Stomach (tissue), 8 donors: ENCODE measurements at regions not wholly inside any gene's neighbourhood (a gene's known extent, or its start where the extent isn't known, plus 50 kb on each side); places are given as distances from the start of the nearest gene placed in this dataset.
A peak's percentile ranks its signal among the peaks of the same experiment; 100 is the strongest.
"Not testable (repeated sequence)": the region's sequence is repeated elsewhere in the genome, so short reads cannot be mapped to it uniquely, and the experiment has no call there.

ENCODE experiments used
- DNase-seq, 2 donors: peaks; one replicate each; pipeline versions ENCODE4 v3.0.0 to v3.0.0-alpha.2; 2013 to 2019
- H3K27ac ChIP-seq, 5 donors: fragments of 200-600 bp in 4 of 5; sonication (generic) in 4 of 5; one replicate each; pipeline ENCODE4 v1.5.1; 2013 to 2019; ENCODE audit warnings: mild to moderate bottlenecking in 1 of 5, moderate library complexity in 1 of 5
- H3K27me3 ChIP-seq, 3 donors: fragments of 200-600 bp; sonication (generic); one replicate each; pipeline ENCODE4 v1.5.1; 2017 to 2019; ENCODE audit warnings: mixed run types in 1 of 3
- H3K36me3 ChIP-seq, 4 donors: fragments of 200-600 bp; sonication (generic); 1 replicate in 3 of 4; 2 replicates in 1 of 4; pipeline ENCODE4 v1.5.1; 2016 to 2019
- H3K4me1 ChIP-seq, 4 donors: fragments of 200-600 bp; sonication (generic); one replicate each; pipeline ENCODE4 v1.5.1; 2016 to 2019
- H3K4me3 ChIP-seq, 4 donors: fragments of 200-600 bp; sonication (generic) in 3 of 4; one replicate each; pipeline ENCODE4 v1.5.1; 2016 to 2019; ENCODE audit warnings: mild to moderate bottlenecking in 1 of 4
- H3K9me3 ChIP-seq, 4 donors: fragments of 200-600 bp; sonication (generic); one replicate each; pipeline ENCODE4 v1.5.1; 2016 to 2019
- EP300 ChIP-seq: sonication (generic); formaldehyde crosslinking; IDR thresholded peaks from one replicate; pipeline ENCODE4 v1.6.1; 2017; ENCODE audit warnings: antibody characterized with exemption
- POLR2A ChIP-seq, 4 donors: fragments of 450-650 bp; IDR thresholded peaks; one replicate each; pipeline ENCODE4 v1.6.1; 2016; ENCODE audit warnings: antibody characterized with exemption in 4 of 4, control low read depth in 2 of 4, mild to moderate bottlenecking in 1 of 4, moderate library complexity in 1 of 4
- POLR2AphosphoS5 ChIP-seq, 3 donors: sonication (generic); formaldehyde crosslinking; IDR thresholded peaks; one replicate each; pipeline ENCODE4 v1.6.1; 2016; ENCODE audit warnings: antibody characterized with exemption in 3 of 3
- WGBS, 5 donors: extraction: QIAGEN DNeasy Blood & Tissue Kit in 3 of 5; methylation state at CpG; one replicate each; pipeline versions ENCODE4 v1.1.5 to v1.1.7; 2013 to 2018; 5-methylcytosine and 5-hydroxymethylcytosine counted together
- intact Hi-C: fragments of 100-400 bp; cut with DNase I; formaldehyde crosslinking; loops from one replicate; pipeline ENCODE4 v1.15.1; 2023; ENCODE audit warnings: low total_unique reads
- TF ChIP-seq, protein P1 (sequence below), 7 experiments: fragments of 450-650 bp in 4 of 7; fragments of 200-600 bp in 3 of 7; sonication (generic) in 3 of 7; IDR thresholded peaks; one replicate each; pipeline ENCODE4 v1.5.1; 2016 to 2019; ENCODE audit warnings: antibody characterized with exemption in 7 of 7, control low read depth in 2 of 7, mild to moderate bottlenecking in 1 of 7
- donor health status: healthy with polysubstance abuse.
- donor health status: Bipolar disorder and iron deficiency.
- donor health status: healthy.

DNA sequence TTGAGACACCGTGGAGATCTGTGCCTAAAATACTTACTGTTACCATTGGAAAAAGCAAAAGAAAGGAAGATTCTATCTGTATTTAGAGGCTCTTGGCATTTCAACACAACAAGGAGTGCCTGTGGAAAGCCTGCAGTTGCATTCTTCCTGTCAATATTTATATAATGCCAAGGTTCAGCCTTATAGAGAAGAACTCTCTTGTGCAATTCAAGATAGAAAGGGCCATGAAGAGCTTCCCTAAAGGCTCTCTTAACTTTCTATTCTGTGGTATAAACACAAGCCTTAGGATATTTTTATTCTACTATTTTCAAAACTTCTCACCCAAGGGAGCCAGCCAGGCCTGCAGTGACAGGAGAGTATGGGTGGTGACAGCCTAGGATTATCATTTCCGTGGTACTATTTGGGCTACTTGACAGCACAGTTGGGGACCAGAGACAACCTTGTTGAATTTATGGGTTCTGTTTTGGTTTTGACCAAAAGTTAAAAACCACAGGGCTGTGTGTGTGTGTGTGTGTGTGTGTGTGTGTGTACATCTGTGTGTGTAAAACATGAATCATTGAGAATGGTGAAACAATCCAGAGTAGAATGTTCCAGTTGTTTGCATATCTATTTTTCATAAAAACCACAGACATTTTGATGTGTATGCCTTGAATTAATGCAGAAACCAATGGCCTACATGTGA lies 700.9 kb upstream of the SLC35B3 start:
- intact Hi-C loops, result no loop called here
- peaks cover 7 to 19% (median 15%) of the 10 kb centered on the region in 4 donors for H3K4me1 ChIP-seq
- TF ChIP-seq POLR2A (IDR thresholded peaks at IDR 0.05) (no peak), EP300 (no peak), POLR2AphosphoS5 (IDR thresholded peaks at IDR 0.05) (no peak)
- TF ChIP-seq, protein P1, sequence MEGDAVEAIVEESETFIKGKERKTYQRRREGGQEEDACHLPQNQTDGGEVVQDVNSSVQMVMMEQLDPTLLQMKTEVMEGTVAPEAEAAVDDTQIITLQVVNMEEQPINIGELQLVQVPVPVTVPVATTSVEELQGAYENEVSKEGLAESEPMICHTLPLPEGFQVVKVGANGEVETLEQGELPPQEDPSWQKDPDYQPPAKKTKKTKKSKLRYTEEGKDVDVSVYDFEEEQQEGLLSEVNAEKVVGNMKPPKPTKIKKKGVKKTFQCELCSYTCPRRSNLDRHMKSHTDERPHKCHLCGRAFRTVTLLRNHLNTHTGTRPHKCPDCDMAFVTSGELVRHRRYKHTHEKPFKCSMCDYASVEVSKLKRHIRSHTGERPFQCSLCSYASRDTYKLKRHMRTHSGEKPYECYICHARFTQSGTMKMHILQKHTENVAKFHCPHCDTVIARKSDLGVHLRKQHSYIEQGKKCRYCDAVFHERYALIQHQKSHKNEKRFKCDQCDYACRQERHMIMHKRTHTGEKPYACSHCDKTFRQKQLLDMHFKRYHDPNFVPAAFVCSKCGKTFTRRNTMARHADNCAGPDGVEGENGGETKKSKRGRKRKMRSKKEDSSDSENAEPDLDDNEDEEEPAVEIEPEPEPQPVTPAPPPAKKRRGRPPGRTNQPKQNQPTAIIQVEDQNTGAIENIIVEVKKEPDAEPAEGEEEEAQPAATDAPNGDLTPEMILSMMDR (IDR thresholded peaks at IDR 0.05), result no peak
- no peaks in the 10 kb centered on the region for H3K36me3 ChIP-seq
- no peaks in the 10 kb centered on the region for H3K9me3 ChIP-seq
- 74 to 92% (median 84%) methylated on average over 2 of the region's 2 CpGs for WGBS, 5 donors
- no peak overlapping the region for H3K27ac ChIP-seq
- no peak overlapping the region for H3K4me3 ChIP-seq
- H3K27me3 ChIP-seq, result no peaks in the 10 kb centered on the region
- DNase-seq, result no peak

DNA sequence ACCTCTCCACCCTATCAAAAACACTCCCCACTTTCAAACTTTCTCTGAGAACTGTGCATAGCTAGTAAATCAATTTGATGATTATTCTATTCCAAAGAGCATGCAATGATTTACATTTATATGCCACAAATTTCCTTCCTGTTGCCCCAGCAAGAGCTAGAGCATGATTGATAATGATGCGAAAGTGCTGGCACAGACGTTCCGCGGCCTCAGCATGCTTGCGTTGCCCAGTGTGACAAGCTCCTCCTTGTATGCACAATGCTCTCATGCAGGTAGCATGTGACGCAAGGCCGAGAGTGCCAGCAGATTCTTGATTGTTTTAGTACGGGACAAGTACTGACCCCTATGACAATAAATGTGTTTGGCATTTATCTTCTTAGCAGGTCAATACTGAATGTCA lies 696.3 kb upstream of the SLC35B3 start:
- Histone ChIP-seq H3K27ac (no peak overlapping the region), H3K9me3 (no peaks in the 10 kb centered on the region), H3K4me1 (peaks cover 0 to 3% (median 0%) of the 10 kb centered on the region in 4 donors), H3K27me3 (no peaks in the 10 kb centered on the region), H3K36me3 (no peaks in the 10 kb centered on the region), H3K4me3 (no peak overlapping the region)
- peak; percentile 28 to 71 for DNase-seq
- no peak for TF ChIP-seq POLR2AphosphoS5 (IDR thresholded peaks at IDR 0.05)
- TF ChIP-seq POLR2A (IDR thresholded peaks at IDR 0.05), result no peak
- TF ChIP-seq, protein P1 (IDR thresholded peaks at IDR 0.05), result no peak
- TF ChIP-seq EP300, result no peak
- intact Hi-C loops, result no loop called here
- 6 to 16% (median 14%) methylated on average over 8 of the region's 8 CpGs for WGBS, 5 donors

DNA sequence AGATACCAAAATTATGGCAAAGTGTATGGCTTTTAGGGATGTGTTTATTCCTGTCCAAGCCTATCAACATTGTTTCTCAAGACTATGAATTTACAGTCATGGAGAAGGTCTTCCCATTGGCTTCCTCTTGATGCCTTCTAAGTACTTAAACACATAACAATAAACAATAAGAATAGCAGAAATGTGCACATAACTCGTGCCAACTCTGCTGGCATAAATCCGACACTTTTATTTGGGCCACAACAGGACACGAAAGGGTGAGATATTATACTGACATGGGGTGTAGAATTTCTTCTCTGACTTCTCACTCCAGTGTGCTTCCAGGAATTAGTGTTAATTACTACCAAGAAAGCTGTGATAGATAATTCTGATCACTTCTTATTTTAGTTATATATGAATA lies 695.9 kb upstream of the SLC35B3 start:
- TF ChIP-seq POLR2A (IDR thresholded peaks at IDR 0.05) (no peak), EP300 (no peak), POLR2AphosphoS5 (IDR thresholded peaks at IDR 0.05) (no peak)
- TF ChIP-seq, protein P1 (IDR thresholded peaks at IDR 0.05), result no peak
- H3K36me3 ChIP-seq, result no peaks in the 10 kb centered on the region
- WGBS, 5 donors, result 20 to 44% (median 30%) methylated on average over 3 of the region's 3 CpGs
- peaks cover 0 to 3% (median 0%) of the 10 kb centered on the region in 4 donors for H3K4me1 ChIP-seq
- DNase-seq, result no peak
- no peaks in the 10 kb centered on the region for H3K9me3 ChIP-seq
- H3K4me3 ChIP-seq, result no peak overlapping the region
- H3K27ac ChIP-seq, result no peak overlapping the region
- intact Hi-C loops, result no loop called here
- no peaks in the 10 kb centered on the region for H3K27me3 ChIP-seq

DNA sequence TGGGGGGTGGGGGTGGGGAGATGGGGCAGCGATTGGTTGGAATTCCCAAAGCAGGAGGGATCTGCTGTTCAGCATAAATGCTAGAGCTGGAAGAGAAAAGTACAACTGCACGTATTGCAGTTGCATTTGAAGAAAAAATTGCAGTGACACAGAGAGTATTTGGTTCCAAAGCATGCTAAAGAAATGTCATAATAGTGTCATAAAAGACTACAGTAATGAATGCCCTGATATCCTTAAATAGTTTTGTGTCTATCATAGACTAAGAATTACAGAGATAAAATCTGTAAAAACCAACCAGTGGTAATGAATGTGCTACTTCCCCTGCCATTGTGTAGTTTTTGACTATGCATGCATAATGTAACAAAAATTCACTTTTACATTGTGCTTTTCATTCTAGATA lies 693.6 kb upstream of the SLC35B3 start:
- Histone ChIP-seq H3K4me3 (no peak overlapping the region), H3K4me1 (peaks cover 0 to 3% (median 0%) of the 10 kb centered on the region in 4 donors), H3K27ac (no peak overlapping the region), H3K27me3 (no peaks in the 10 kb centered on the region), H3K36me3 (no peaks in the 10 kb centered on the region), H3K9me3 (no peaks in the 10 kb centered on the region)
- DNase-seq, result no peak
- intact Hi-C loops, result no loop called here
- 85 to 90% (median 86%) methylated on average over 2 of the region's 2 CpGs for WGBS, 5 donors
- no peak for TF ChIP-seq POLR2A (IDR thresholded peaks at IDR 0.05)

DNA sequence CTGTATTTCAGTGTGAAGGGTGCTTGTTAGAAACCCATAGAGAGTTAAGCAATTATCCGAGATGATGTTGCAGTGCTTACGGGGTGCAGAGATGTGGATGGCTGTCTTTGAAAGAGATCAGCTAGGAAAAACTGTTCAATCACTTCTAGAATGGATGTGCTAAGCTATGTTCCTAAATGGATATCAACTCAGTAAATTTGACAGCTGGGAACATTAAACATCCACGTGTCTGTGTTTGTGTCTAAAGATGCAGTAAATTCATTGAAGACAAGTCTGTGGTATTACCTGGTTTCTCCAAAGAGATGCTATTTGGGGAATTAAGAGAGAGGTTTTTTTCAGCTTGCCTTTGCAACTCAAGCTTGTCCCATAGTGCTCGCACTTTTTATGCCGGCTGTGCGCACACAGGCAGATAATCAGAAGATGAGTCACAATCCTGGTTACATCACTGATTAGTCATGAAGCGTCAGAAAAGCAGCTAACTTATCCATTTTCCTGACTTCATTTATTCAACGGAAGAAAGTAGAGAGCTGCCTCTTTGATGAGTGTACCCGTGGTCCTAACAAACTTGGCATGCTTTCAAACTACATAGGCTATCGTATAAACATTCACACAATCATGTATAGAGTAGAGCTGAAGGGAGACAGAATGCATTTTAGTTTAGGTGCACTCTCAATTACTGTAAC lies 691.7 kb upstream of the SLC35B3 start:
- no peak overlapping the region for H3K4me3 ChIP-seq
- no peaks in the 10 kb centered on the region for H3K27me3 ChIP-seq
- peak in 1 of 2 donors; percentile 22 for DNase-seq
- no peak for TF ChIP-seq POLR2AphosphoS5 (IDR thresholded peaks at IDR 0.05)
- no peak for TF ChIP-seq POLR2A (IDR thresholded peaks at IDR 0.05)
- TF ChIP-seq, protein P1 (IDR thresholded peaks at IDR 0.05), result no peak
- TF ChIP-seq EP300, result no peak
- H3K36me3 ChIP-seq, result no peaks in the 10 kb centered on the region
- H3K9me3 ChIP-seq, result no peaks in the 10 kb centered on the region
- 59 to 71% (median 64%) methylated on average over 10 of the region's 10 CpGs for WGBS, 5 donors
- H3K4me1 ChIP-seq, result peaks cover 0 to 3% (median 0%) of the 10 kb centered on the region in 4 donors
- intact Hi-C loops, result no loop called here
- no peak overlapping the region for H3K27ac ChIP-seq

DNA sequence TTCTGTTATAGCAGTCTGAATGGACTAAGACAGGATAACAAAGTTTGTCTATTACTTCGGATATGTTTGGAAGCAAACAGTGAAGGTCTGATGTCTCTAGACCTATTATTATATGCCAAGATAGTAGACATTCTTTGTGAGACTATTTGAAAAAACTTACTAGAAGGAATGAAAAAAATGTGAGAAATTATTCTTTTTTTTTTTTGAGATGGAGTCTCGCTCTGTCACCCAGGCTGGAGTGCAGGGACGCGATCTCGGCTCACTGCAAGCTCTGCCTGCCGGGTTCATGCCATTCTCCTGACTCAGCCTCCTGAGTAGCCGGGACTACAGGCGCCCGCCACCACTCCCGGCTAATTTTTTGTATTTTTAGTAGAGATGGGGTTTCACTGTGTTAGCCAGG lies 690.7 kb upstream of the SLC35B3 start:
- H3K9me3 ChIP-seq, H3K36me3 ChIP-seq, H3K27me3 ChIP-seq, intact Hi-C loops, H3K4me3 ChIP-seq, H3K27ac ChIP-seq, DNase-seq, H3K4me1 ChIP-seq: not testable (repeated sequence)
- 89 to 96% (median 93%) methylated on average over 10 of the region's 10 CpGs for WGBS, 5 donors
